ENCODE measurements at regions not wholly inside any gene's neighbourhood (a gene's known extent, or its start where the extent isn't known, plus 50 kb on each side); places are given as distances from the start of the nearest gene placed in this dataset.

- Histone ChIP-seq H3K9ac (ENCODE audit: low read depth, low read length, poor library complexity) (no peak overlapping the region), H3K18ac (ENCODE audit: low read length) (no peak overlapping the region), H3K4me1 (ENCODE audit: control insufficient read depth in 2 of 2, insufficient read depth in 1 of 2, low read depth in 1 of 2, low read length in 2 of 2) (peaks cover 0 to 2% of the 10 kb centered on the region in 2 donors), H3K79me1 (ENCODE audit: low read depth, low read length) (no peaks in the 10 kb centered on the region), H3K27me3 (ENCODE audit: control insufficient read depth in 3 of 3, insufficient read depth in 3 of 3, low read depth in 1 of 3, low read length in 3 of 3) (no peaks in the 10 kb centered on the region), H4K91ac (ENCODE audit: low read depth, low read length, poor library complexity) (no peak overlapping the region), H3K4me3 (ENCODE audit: low read length in 2 of 2) (no peak overlapping the region), H2AK5ac (ENCODE audit: low read depth, low read length) (no peak overlapping the region), H2BK5ac (ENCODE audit: low read length) (no peak overlapping the region), H3K14ac (ENCODE audit: low read length) (no peak overlapping the region), H3K4ac (ENCODE audit: low read length) (no peak overlapping the region), H3K9me3 (replicated peaks in 1 of 2; ENCODE audit: control insufficient read depth in 2 of 2, insufficient read depth in 1 of 2, low read depth in 1 of 2, low read length in 2 of 2) (no peaks in the 10 kb centered on the region), H3K36me3 (replicated peaks in 1 of 2; ENCODE audit: control insufficient read depth in 2 of 2, insufficient read depth in 2 of 2, low read length in 2 of 2) (no peaks in the 10 kb centered on the region), H2BK120ac (ENCODE audit: low read depth, low read length) (no peak overlapping the region), H2AFZ (ENCODE audit: low read length) (no peak overlapping the region), H3K4me2 (ENCODE audit: insufficient read depth, low read length, poor library complexity, severe bottlenecking) (no peak overlapping the region), H2BK12ac (ENCODE audit: low read length) (no peak overlapping the region), H3K23ac (ENCODE audit: low read depth, low read length, poor library complexity) (no peak overlapping the region), H2BK15ac (ENCODE audit: low read length) (no peak overlapping the region), H3K27ac (replicated peaks; ENCODE audit: low read length) (no peak overlapping the region), H4K8ac (ENCODE audit: low read depth, low read length) (no peak overlapping the region)
- no CpG with 5 or more reads among the region's 1 CpG for WGBS, 2 donors (ENCODE audit: extremely low coverage in 2 of 2, insufficient read length in 2 of 2, insufficient replicate concordance in 1 of 2)
- no peak for DNase-seq (ENCODE audit: low spot score)
Observed at GRCh38 chr10:36491926-36492325, 633.5 kb upstream of the ANKRD30A start.

- peaks cover 0 to 2% of the 10 kb centered on the region in 2 donors for H3K4me1 ChIP-seq (ENCODE audit: control insufficient read depth in 2 of 2, insufficient read depth in 1 of 2, low read depth in 1 of 2, low read length in 2 of 2)
- no peaks in the 10 kb centered on the region for H3K9me3 ChIP-seq (replicated peaks in 1 of 2; ENCODE audit: control insufficient read depth in 2 of 2, insufficient read depth in 1 of 2, low read depth in 1 of 2, low read length in 2 of 2)
- H3K14ac ChIP-seq (ENCODE audit: low read length): no peak overlapping the region
- H2AFZ ChIP-seq (ENCODE audit: low read length): no peak overlapping the region
- H3K27ac ChIP-seq (replicated peaks; ENCODE audit: low read length): no peak overlapping the region
- no peak overlapping the region for H2AK5ac ChIP-seq (ENCODE audit: low read depth, low read length)
- no peaks in the 10 kb centered on the region for H3K27me3 ChIP-seq (ENCODE audit: control insufficient read depth in 3 of 3, insufficient read depth in 3 of 3, low read depth in 1 of 3, low read length in 3 of 3)
- H3K9ac ChIP-seq (ENCODE audit: low read depth, low read length, poor library complexity): no peak overlapping the region
- H4K8ac ChIP-seq (ENCODE audit: low read depth, low read length): no peak overlapping the region
- DNase-seq (ENCODE audit: low spot score): no peak
- no peaks in the 10 kb centered on the region for H3K36me3 ChIP-seq (replicated peaks in 1 of 2; ENCODE audit: control insufficient read depth in 2 of 2, insufficient read depth in 2 of 2, low read length in 2 of 2)
- no peaks in the 10 kb centered on the region for H3K79me1 ChIP-seq (ENCODE audit: low read depth, low read length)
- H3K18ac ChIP-seq (ENCODE audit: low read length): peak overlapping the region; percentile 24
- no peak overlapping the region for H2BK12ac ChIP-seq (ENCODE audit: low read length)
- no peak overlapping the region for H3K4me2 ChIP-seq (ENCODE audit: insufficient read depth, low read length, poor library complexity, severe bottlenecking)
- no peak overlapping the region for H2BK120ac ChIP-seq (ENCODE audit: low read depth, low read length)
- H2BK15ac ChIP-seq (ENCODE audit: low read length): no peak overlapping the region
- H3K4me3 ChIP-seq (ENCODE audit: low read length in 2 of 2): no peak overlapping the region
- H3K23ac ChIP-seq (ENCODE audit: low read depth, low read length, poor library complexity): no peak overlapping the region
- no peak overlapping the region for H2BK5ac ChIP-seq (ENCODE audit: low read length)
- H4K91ac ChIP-seq (ENCODE audit: low read depth, low read length, poor library complexity): no peak overlapping the region
- no peak overlapping the region for H3K4ac ChIP-seq (ENCODE audit: low read length)
- no CpG with 5 or more reads among the region's 5 CpGs for WGBS, 2 donors (ENCODE audit: extremely low coverage in 2 of 2, insufficient read length in 2 of 2, insufficient replicate concordance in 1 of 2)
Observed at GRCh38 chr10:36489611-36490228, 635.7 kb upstream of the ANKRD30A start.

- Histone ChIP-seq H2AK5ac (ENCODE audit: low read depth, low read length) (no peak overlapping the region), H2AFZ (ENCODE audit: low read length) (no peak overlapping the region), H2BK120ac (ENCODE audit: low read depth, low read length) (no peak overlapping the region), H3K4ac (ENCODE audit: low read length) (no peak overlapping the region), H3K36me3 (replicated peaks in 1 of 2; ENCODE audit: control insufficient read depth in 2 of 2, insufficient read depth in 2 of 2, low read length in 2 of 2) (no peaks in the 10 kb centered on the region), H3K4me2 (ENCODE audit: insufficient read depth, low read length, poor library complexity, severe bottlenecking) (no peak overlapping the region), H2BK12ac (ENCODE audit: low read length) (no peak overlapping the region), H4K91ac (ENCODE audit: low read depth, low read length, poor library complexity) (no peak overlapping the region), H2BK15ac (ENCODE audit: low read length) (no peak overlapping the region), H3K23ac (ENCODE audit: low read depth, low read length, poor library complexity) (no peak overlapping the region), H3K9me3 (replicated peaks in 1 of 2; ENCODE audit: control insufficient read depth in 2 of 2, insufficient read depth in 1 of 2, low read depth in 1 of 2, low read length in 2 of 2) (no peaks in the 10 kb centered on the region), H3K4me3 (ENCODE audit: low read length in 2 of 2) (no peak overlapping the region), H3K18ac (ENCODE audit: low read length) (no peak overlapping the region), H3K79me1 (ENCODE audit: low read depth, low read length) (no peaks in the 10 kb centered on the region), H3K27me3 (ENCODE audit: control insufficient read depth in 3 of 3, insufficient read depth in 3 of 3, low read depth in 1 of 3, low read length in 3 of 3) (no peaks in the 10 kb centered on the region), H3K9ac (ENCODE audit: low read depth, low read length, poor library complexity) (no peak overlapping the region), H2BK5ac (ENCODE audit: low read length) (no peak overlapping the region), H4K8ac (ENCODE audit: low read depth, low read length) (no peak overlapping the region), H3K4me1 (ENCODE audit: control insufficient read depth in 2 of 2, insufficient read depth in 1 of 2, low read depth in 1 of 2, low read length in 2 of 2) (peaks cover 0 to 2% of the 10 kb centered on the region in 2 donors), H3K27ac (replicated peaks; ENCODE audit: low read length) (no peak overlapping the region), H3K14ac (ENCODE audit: low read length) (no peak overlapping the region)
- DNase-seq (ENCODE audit: low spot score): no peak
- WGBS, 2 donors (ENCODE audit: extremely low coverage in 2 of 2, insufficient read length in 2 of 2, insufficient replicate concordance in 1 of 2): no CpG with 5 or more reads among the region's 7 CpGs
Observed at GRCh38 chr10:36489181-36489580, 636.2 kb upstream of the ANKRD30A start.

- Histone ChIP-seq H3K27ac (replicated peaks; ENCODE audit: low read length) (no peak overlapping the region), H3K4ac (ENCODE audit: low read length) (no peak overlapping the region), H3K14ac (ENCODE audit: low read length) (no peak overlapping the region), H3K9me3 (replicated peaks in 1 of 2; ENCODE audit: control insufficient read depth in 2 of 2, insufficient read depth in 1 of 2, low read depth in 1 of 2, low read length in 2 of 2) (no peaks in the 10 kb centered on the region), H3K4me3 (ENCODE audit: low read length in 2 of 2) (no peak overlapping the region), H3K4me2 (ENCODE audit: insufficient read depth, low read length, poor library complexity, severe bottlenecking) (no peak overlapping the region), H2AFZ (ENCODE audit: low read length) (no peak overlapping the region), H2BK120ac (ENCODE audit: low read depth, low read length) (no peak overlapping the region), H3K4me1 (ENCODE audit: control insufficient read depth in 2 of 2, insufficient read depth in 1 of 2, low read depth in 1 of 2, low read length in 2 of 2) (peaks cover 0 to 2% of the 10 kb centered on the region in 2 donors), H3K36me3 (replicated peaks in 1 of 2; ENCODE audit: control insufficient read depth in 2 of 2, insufficient read depth in 2 of 2, low read length in 2 of 2) (no peaks in the 10 kb centered on the region), H3K18ac (ENCODE audit: low read length) (no peak overlapping the region), H2BK12ac (ENCODE audit: low read length) (no peak overlapping the region), H3K23ac (ENCODE audit: low read depth, low read length, poor library complexity) (no peak overlapping the region), H2AK5ac (ENCODE audit: low read depth, low read length) (no peak overlapping the region), H4K91ac (ENCODE audit: low read depth, low read length, poor library complexity) (no peak overlapping the region), H4K8ac (ENCODE audit: low read depth, low read length) (no peak overlapping the region), H3K79me1 (ENCODE audit: low read depth, low read length) (no peaks in the 10 kb centered on the region), H2BK5ac (ENCODE audit: low read length) (no peak overlapping the region), H3K27me3 (ENCODE audit: control insufficient read depth in 3 of 3, insufficient read depth in 3 of 3, low read depth in 1 of 3, low read length in 3 of 3) (no peaks in the 10 kb centered on the region), H3K9ac (ENCODE audit: low read depth, low read length, poor library complexity) (no peak overlapping the region), H2BK15ac (ENCODE audit: low read length) (no peak overlapping the region)
- WGBS, 2 donors (ENCODE audit: extremely low coverage in 2 of 2, insufficient read length in 2 of 2, insufficient replicate concordance in 1 of 2): no CpG with 5 or more reads among the region's 4 CpGs
- no peak for DNase-seq (ENCODE audit: low spot score)
Observed at GRCh38 chr10:36488579-36488978, 636.8 kb upstream of the ANKRD30A start.

All from neuronal stem cell (in vitro differentiated cells).